ENCODE measurements at regions not wholly inside any gene's neighbourhood (a gene's known extent, or its start where the extent isn't known, plus 50 kb on each side); places are given as distances from the start of the nearest gene placed in this dataset.

DNA sequence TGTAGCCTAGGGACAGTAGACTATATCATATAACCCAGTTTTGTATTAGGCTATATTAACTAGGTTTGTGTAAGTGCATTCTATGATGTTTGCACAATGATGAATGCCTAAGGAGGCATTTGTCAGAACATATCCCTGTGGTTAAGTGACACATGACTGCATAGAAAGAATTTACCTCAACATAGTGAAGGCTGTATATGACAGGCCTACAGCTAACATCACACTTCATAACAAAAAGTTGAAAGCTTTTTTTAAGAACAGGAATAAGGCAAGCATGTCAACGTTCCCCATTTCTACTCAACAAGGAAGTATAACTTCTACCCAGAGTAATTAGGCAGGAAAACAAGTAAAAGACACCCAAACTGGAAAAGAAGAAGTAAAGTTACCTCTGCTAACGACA lies 165.9 kb upstream of the NDST4 start:
- H3K18ac ChIP-seq (ENCODE audit: low read length), result no peak overlapping the region
- H3K4me1 ChIP-seq (ENCODE audit: control insufficient read depth in 2 of 2, insufficient read depth in 1 of 2, low read depth in 1 of 2, low read length in 2 of 2), result no peaks in the 10 kb centered on the region
- H2BK12ac ChIP-seq (ENCODE audit: low read length), result no peak overlapping the region
- H3K36me3 ChIP-seq (replicated peaks in 1 of 2; ENCODE audit: control insufficient read depth in 2 of 2, insufficient read depth in 2 of 2, low read length in 2 of 2), result no peaks in the 10 kb centered on the region
- peak overlapping the region; percentile 47 for H2AFZ ChIP-seq (ENCODE audit: low read length)
- H3K23ac ChIP-seq (ENCODE audit: low read depth, low read length, poor library complexity), result no peak overlapping the region
- no CpG with 5 or more reads among the region's 2 CpGs for WGBS, 2 donors (ENCODE audit: extremely low coverage in 2 of 2, insufficient read length in 2 of 2, insufficient replicate concordance in 1 of 2)
- H4K91ac ChIP-seq (ENCODE audit: low read depth, low read length, poor library complexity), result no peak overlapping the region
- no peak overlapping the region for H3K4me2 ChIP-seq (ENCODE audit: insufficient read depth, low read length, poor library complexity, severe bottlenecking)
- H3K4ac ChIP-seq (ENCODE audit: low read length), result no peak overlapping the region
- DNase-seq (ENCODE audit: low spot score), result no peak
- no peaks in the 10 kb centered on the region for H3K79me1 ChIP-seq (ENCODE audit: low read depth, low read length)
- no peak overlapping the region for H3K27ac ChIP-seq (replicated peaks; ENCODE audit: low read length)
- no peak overlapping the region for H3K9ac ChIP-seq (ENCODE audit: low read depth, low read length, poor library complexity)
- no peak overlapping the region for H2BK5ac ChIP-seq (ENCODE audit: low read length)
- no peak overlapping the region for H3K14ac ChIP-seq (ENCODE audit: low read length)
- H2AK5ac ChIP-seq (ENCODE audit: low read depth, low read length), result no peak overlapping the region
- H3K27me3 ChIP-seq (ENCODE audit: control insufficient read depth in 3 of 3, insufficient read depth in 3 of 3, low read depth in 1 of 3, low read length in 3 of 3), result no peaks in the 10 kb centered on the region
- H2BK15ac ChIP-seq (ENCODE audit: low read length), result no peak overlapping the region
- no peak overlapping the region for H2BK120ac ChIP-seq (ENCODE audit: low read depth, low read length)
- no peak overlapping the region for H4K8ac ChIP-seq (ENCODE audit: low read depth, low read length)
- no peak overlapping the region for H3K4me3 ChIP-seq (ENCODE audit: low read length in 2 of 2)
- no peaks in the 10 kb centered on the region for H3K9me3 ChIP-seq (replicated peaks in 1 of 2; ENCODE audit: control insufficient read depth in 2 of 2, insufficient read depth in 1 of 2, low read depth in 1 of 2, low read length in 2 of 2)

DNA sequence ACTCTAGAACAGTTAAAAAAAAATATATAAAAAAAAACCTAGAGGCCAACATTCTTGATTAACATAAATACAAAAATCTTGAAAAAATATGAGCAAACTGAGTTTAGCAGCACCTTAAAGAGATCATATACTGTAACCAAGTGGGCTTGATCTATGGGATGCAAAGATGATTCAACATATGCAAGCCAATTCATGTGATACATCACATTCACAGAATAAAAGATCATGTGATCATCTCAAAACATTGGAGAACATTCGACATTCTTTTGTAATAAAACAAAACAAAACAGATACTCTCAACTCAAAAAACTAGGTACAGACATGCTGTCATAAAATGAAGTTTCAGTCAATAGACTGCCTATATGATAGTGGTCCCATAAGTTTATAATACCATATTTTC lies 165.4 kb upstream of the NDST4 start:
- no peak overlapping the region for H3K23ac ChIP-seq (ENCODE audit: low read depth, low read length, poor library complexity)
- H3K4me3 ChIP-seq (ENCODE audit: low read length in 2 of 2), result no peak overlapping the region
- H3K36me3 ChIP-seq (replicated peaks in 1 of 2; ENCODE audit: control insufficient read depth in 2 of 2, insufficient read depth in 2 of 2, low read length in 2 of 2), result no peaks in the 10 kb centered on the region
- H2AK5ac ChIP-seq (ENCODE audit: low read depth, low read length), result no peak overlapping the region
- H3K27me3 ChIP-seq (ENCODE audit: control insufficient read depth in 3 of 3, insufficient read depth in 3 of 3, low read depth in 1 of 3, low read length in 3 of 3), result no peaks in the 10 kb centered on the region
- H2BK15ac ChIP-seq (ENCODE audit: low read length), result no peak overlapping the region
- H3K27ac ChIP-seq (replicated peaks; ENCODE audit: low read length), result no peak overlapping the region
- no peaks in the 10 kb centered on the region for H3K4me1 ChIP-seq (ENCODE audit: control insufficient read depth in 2 of 2, insufficient read depth in 1 of 2, low read depth in 1 of 2, low read length in 2 of 2)
- H3K18ac ChIP-seq (ENCODE audit: low read length), result no peak overlapping the region
- H2BK120ac ChIP-seq (ENCODE audit: low read depth, low read length), result no peak overlapping the region
- WGBS, 2 donors (ENCODE audit: extremely low coverage in 2 of 2, insufficient read length in 2 of 2, insufficient replicate concordance in 1 of 2), result no CpG with 5 or more reads among the region's 1 CpG
- no peaks in the 10 kb centered on the region for H3K9me3 ChIP-seq (replicated peaks in 1 of 2; ENCODE audit: control insufficient read depth in 2 of 2, insufficient read depth in 1 of 2, low read depth in 1 of 2, low read length in 2 of 2)
- H3K79me1 ChIP-seq (ENCODE audit: low read depth, low read length), result no peaks in the 10 kb centered on the region
- no peak overlapping the region for H3K14ac ChIP-seq (ENCODE audit: low read length)
- peak overlapping the region; percentile 47 for H2AFZ ChIP-seq (ENCODE audit: low read length)
- H3K4me2 ChIP-seq (ENCODE audit: insufficient read depth, low read length, poor library complexity, severe bottlenecking), result no peak overlapping the region
- H4K8ac ChIP-seq (ENCODE audit: low read depth, low read length), result no peak overlapping the region
- no peak overlapping the region for H3K4ac ChIP-seq (ENCODE audit: low read length)
- H4K91ac ChIP-seq (ENCODE audit: low read depth, low read length, poor library complexity), result no peak overlapping the region
- no peak overlapping the region for H2BK5ac ChIP-seq (ENCODE audit: low read length)
- no peak overlapping the region for H2BK12ac ChIP-seq (ENCODE audit: low read length)
- no peak overlapping the region for H3K9ac ChIP-seq (ENCODE audit: low read depth, low read length, poor library complexity)
- no peak for DNase-seq (ENCODE audit: low spot score)

DNA sequence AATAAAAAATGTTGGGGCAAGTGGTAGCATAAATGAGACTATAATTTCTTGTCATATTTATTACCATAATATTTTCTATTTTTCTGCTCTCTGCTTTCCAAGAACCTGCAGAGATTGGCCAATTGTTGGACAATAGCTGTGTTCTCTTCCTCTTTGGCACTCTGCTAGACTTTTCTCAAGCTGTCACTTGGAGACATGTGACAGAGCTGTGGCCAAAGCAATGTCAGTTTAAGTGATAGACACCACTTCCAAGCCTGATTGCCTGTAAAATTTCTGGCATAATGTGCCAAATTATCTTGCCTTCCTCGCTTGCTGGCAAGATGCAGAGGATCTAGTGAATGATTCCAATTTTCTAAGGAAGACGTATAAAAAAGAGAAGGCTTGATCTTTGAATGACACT lies 162.2 kb upstream of the NDST4 start:
- no peak overlapping the region for H2AK5ac ChIP-seq (ENCODE audit: low read depth, low read length)
- no peaks in the 10 kb centered on the region for H3K36me3 ChIP-seq (replicated peaks in 1 of 2; ENCODE audit: control insufficient read depth in 2 of 2, insufficient read depth in 2 of 2, low read length in 2 of 2)
- H3K18ac ChIP-seq (ENCODE audit: low read length), result no peak overlapping the region
- H2BK12ac ChIP-seq (ENCODE audit: low read length), result no peak overlapping the region
- no peak overlapping the region for H2AFZ ChIP-seq (ENCODE audit: low read length)
- no peak overlapping the region for H3K4me2 ChIP-seq (ENCODE audit: insufficient read depth, low read length, poor library complexity, severe bottlenecking)
- no peaks in the 10 kb centered on the region for H3K79me1 ChIP-seq (ENCODE audit: low read depth, low read length)
- H3K4me3 ChIP-seq (ENCODE audit: low read length in 2 of 2), result no peak overlapping the region
- no peak overlapping the region for H3K14ac ChIP-seq (ENCODE audit: low read length)
- no CpG with 5 or more reads among the region's 2 CpGs for WGBS, 2 donors (ENCODE audit: extremely low coverage in 2 of 2, insufficient read length in 2 of 2, insufficient replicate concordance in 1 of 2)
- H2BK5ac ChIP-seq (ENCODE audit: low read length), result no peak overlapping the region
- DNase-seq (ENCODE audit: low spot score), result no peak
- no peak overlapping the region for H2BK15ac ChIP-seq (ENCODE audit: low read length)
- H4K8ac ChIP-seq (ENCODE audit: low read depth, low read length), result no peak overlapping the region
- H3K23ac ChIP-seq (ENCODE audit: low read depth, low read length, poor library complexity), result no peak overlapping the region
- H3K4me1 ChIP-seq (ENCODE audit: control insufficient read depth in 2 of 2, insufficient read depth in 1 of 2, low read depth in 1 of 2, low read length in 2 of 2), result no peaks in the 10 kb centered on the region
- no peak overlapping the region for H3K9ac ChIP-seq (ENCODE audit: low read depth, low read length, poor library complexity)
- no peak overlapping the region for H2BK120ac ChIP-seq (ENCODE audit: low read depth, low read length)
- no peaks in the 10 kb centered on the region for H3K27me3 ChIP-seq (ENCODE audit: control insufficient read depth in 3 of 3, insufficient read depth in 3 of 3, low read depth in 1 of 3, low read length in 3 of 3)
- no peak overlapping the region for H3K27ac ChIP-seq (replicated peaks; ENCODE audit: low read length)
- no peak overlapping the region for H3K4ac ChIP-seq (ENCODE audit: low read length)
- no peak overlapping the region for H4K91ac ChIP-seq (ENCODE audit: low read depth, low read length, poor library complexity)
- H3K9me3 ChIP-seq (replicated peaks in 1 of 2; ENCODE audit: control insufficient read depth in 2 of 2, insufficient read depth in 1 of 2, low read depth in 1 of 2, low read length in 2 of 2), result no peaks in the 10 kb centered on the region

DNA sequence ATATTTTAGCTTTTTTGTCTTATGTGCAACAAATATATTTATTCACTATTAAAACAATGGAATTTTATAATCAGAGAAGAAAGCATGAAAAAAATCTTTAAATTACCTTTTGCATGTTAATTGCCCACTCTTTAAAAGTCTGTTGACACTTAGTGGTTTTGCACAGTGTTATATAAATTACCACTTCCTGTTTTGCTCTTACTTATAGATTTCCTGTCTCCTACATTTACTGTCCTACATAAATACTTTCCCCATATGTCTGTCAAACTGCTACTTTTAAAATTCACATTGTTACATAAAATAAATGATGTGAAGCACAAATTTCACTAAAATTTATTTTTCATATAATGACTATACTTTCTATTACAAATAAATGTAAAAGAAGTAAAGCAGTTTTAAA lies 161.1 kb upstream of the NDST4 start:
- no peak overlapping the region for H3K23ac ChIP-seq (ENCODE audit: low read depth, low read length, poor library complexity)
- H3K4me2 ChIP-seq (ENCODE audit: insufficient read depth, low read length, poor library complexity, severe bottlenecking), result no peak overlapping the region
- no peak overlapping the region for H2BK15ac ChIP-seq (ENCODE audit: low read length)
- H2BK12ac ChIP-seq (ENCODE audit: low read length), result no peak overlapping the region
- no peak overlapping the region for H3K4ac ChIP-seq (ENCODE audit: low read length)
- H3K27ac ChIP-seq (replicated peaks; ENCODE audit: low read length), result no peak overlapping the region
- no peak overlapping the region for H4K91ac ChIP-seq (ENCODE audit: low read depth, low read length, poor library complexity)
- H3K14ac ChIP-seq (ENCODE audit: low read length), result no peak overlapping the region
- H3K4me3 ChIP-seq (ENCODE audit: low read length in 2 of 2), result no peak overlapping the region
- H2AK5ac ChIP-seq (ENCODE audit: low read depth, low read length), result no peak overlapping the region
- no peaks in the 10 kb centered on the region for H3K9me3 ChIP-seq (replicated peaks in 1 of 2; ENCODE audit: control insufficient read depth in 2 of 2, insufficient read depth in 1 of 2, low read depth in 1 of 2, low read length in 2 of 2)
- H3K27me3 ChIP-seq (ENCODE audit: control insufficient read depth in 3 of 3, insufficient read depth in 3 of 3, low read depth in 1 of 3, low read length in 3 of 3), result no peaks in the 10 kb centered on the region
- no peak overlapping the region for H4K8ac ChIP-seq (ENCODE audit: low read depth, low read length)
- H3K36me3 ChIP-seq (replicated peaks in 1 of 2; ENCODE audit: control insufficient read depth in 2 of 2, insufficient read depth in 2 of 2, low read length in 2 of 2), result no peaks in the 10 kb centered on the region
- no peak overlapping the region for H2BK120ac ChIP-seq (ENCODE audit: low read depth, low read length)
- no peak overlapping the region for H2BK5ac ChIP-seq (ENCODE audit: low read length)
- no peak overlapping the region for H3K18ac ChIP-seq (ENCODE audit: low read length)
- H3K9ac ChIP-seq (ENCODE audit: low read depth, low read length, poor library complexity), result no peak overlapping the region
- H3K4me1 ChIP-seq (ENCODE audit: control insufficient read depth in 2 of 2, insufficient read depth in 1 of 2, low read depth in 1 of 2, low read length in 2 of 2), result no peaks in the 10 kb centered on the region
- no peaks in the 10 kb centered on the region for H3K79me1 ChIP-seq (ENCODE audit: low read depth, low read length)
- no peak overlapping the region for H2AFZ ChIP-seq (ENCODE audit: low read length)
- DNase-seq (ENCODE audit: low spot score), result no peak

All from neuronal stem cell (in vitro differentiated cells).